SK-N-SH (cell line): ENCODE measurements at regions not wholly inside any gene's neighbourhood (a gene's known extent, or its start where the extent isn't known, plus 50 kb on each side); places are given as distances from the start of the nearest gene placed in this dataset.

ENCODE experiments used
- CTCF ChIA-PET: fragments of 300-600, 350-600 bp; formaldehyde crosslinking; extraction: SDS; loops from one replicate; lab custom pipeline; 2021; lab: Yijun Ruan, JAX
- POLR2A ChIA-PET: fragments of 350-600 bp; sonication (Branson Sonifier 250); formaldehyde crosslinking; extraction: SDS; loops from one replicate; lab custom pipeline; 2020; ENCODE audit warnings: antibody characterized with exemption, inconsistent platforms; lab: Yijun Ruan, JAX
- DNase-seq: peaks from one replicate; pipeline ENCODE4 v3.0.0; 2012
- H2AFZ ChIP-seq: fragments of 200-600 bp; sonication (generic); 2 replicates; pipeline ENCODE4 v1.8.1; 2016; ENCODE audit warnings: antibody characterized with exemption, mild to moderate bottlenecking, low read depth
- H3F3A ChIP-seq: fragments of 200-600 bp; sonication (generic); replicated peaks from 2 replicates; pipeline ENCODE3; 2016; ENCODE audit warnings: antibody characterized with exemption, mild to moderate bottlenecking; ENCODE audit not compliant: insufficient read depth
- H3K27ac ChIP-seq, 2 experiments: fragments of 200-500 bp in 1 of 2; fragments of 200-600 bp in 1 of 2; sonication (Bioruptor generic) in 1 of 2; sonication (generic), shearing (Covaris generic) in 1 of 2; 2 replicates each; pipeline versions ENCODE4 v1.5.1 to v1.6.1; 2014 to 2016; ENCODE audit warnings: low read depth in 2 of 2, inconsistent platforms in 1 of 2, low read length in 1 of 2, mild to moderate bottlenecking in 1 of 2, mixed read lengths in 1 of 2
- H3K27me3 ChIP-seq: fragments of 200-600 bp; sonication (generic), shearing (Covaris generic); 2 replicates; pipeline ENCODE4 v1.6.1; 2016; ENCODE audit warnings: mixed run types; ENCODE audit not compliant: insufficient read depth
- H3K36me3 ChIP-seq, 2 experiments: fragments of 200-500 bp in 1 of 2; fragments of 200-600 bp in 1 of 2; sonication (Bioruptor generic) in 1 of 2; sonication (generic) in 1 of 2; replicated peaks in 1 of 2; 2 replicates each; pipeline versions ENCODE3 to v1.5.1; 2014 to 2016; ENCODE audit warnings: low read length in 1 of 2, mild to moderate bottlenecking in 1 of 2; ENCODE audit not compliant: insufficient read depth in 2 of 2, control insufficient read depth in 1 of 2
- H3K4me1 ChIP-seq, 2 experiments: fragments of 200-500 bp in 1 of 2; fragments of 200-600 bp in 1 of 2; sonication (Bioruptor generic) in 1 of 2; sonication (generic), shearing (Covaris generic) in 1 of 2; 2 replicates each; pipeline versions ENCODE4 v1.5.1 to v1.6.1; 2014 to 2016; ENCODE audit warnings: low read depth in 1 of 2, low read length in 1 of 2, mixed run types in 1 of 2; ENCODE audit not compliant: insufficient read depth in 2 of 2, control insufficient read depth in 1 of 2
- H3K4me2 ChIP-seq: fragments of 200-600 bp; sonication (generic), shearing (Covaris generic); 2 replicates; pipeline ENCODE4 v1.6.1; 2017; ENCODE audit warnings: mixed run types
- H3K4me3 ChIP-seq, 2 experiments: fragments of 200-500 bp in 1 of 2; fragments of 200-600 bp in 1 of 2; sonication (Bioruptor generic) in 1 of 2; sonication (generic), shearing (Covaris generic) in 1 of 2; 2 replicates each; pipeline versions ENCODE4 v1.5.1 to v1.8.1; 2014 to 2016; ENCODE audit warnings: low read depth in 2 of 2, inconsistent platforms in 1 of 2, low read length in 1 of 2, mild to moderate bottlenecking in 1 of 2, mixed read lengths in 1 of 2, moderate library complexity in 1 of 2
- H3K79me2 ChIP-seq: fragments of 200-600 bp; sonication (generic); 2 replicates; pipeline ENCODE4 v1.8.1; 2017; ENCODE audit warnings: mild to moderate bottlenecking; ENCODE audit not compliant: insufficient read depth
- H3K9ac ChIP-seq: fragments of 200-600 bp; sonication (generic); 2 replicates; pipeline ENCODE4 v1.6.1; 2017; ENCODE audit warnings: mixed run types
- H3K9me2 ChIP-seq: fragments of 200-600 bp; sonication (generic); 2 replicates; pipeline ENCODE4 v1.6.1; 2017; ENCODE audit warnings: mixed run types
- H3K9me3 ChIP-seq: fragments of 200-600 bp; sonication (generic); 2 replicates; pipeline ENCODE4 v1.6.1; 2017; ENCODE audit warnings: mixed run types, mild to moderate bottlenecking, moderate library complexity
- H4K20me1 ChIP-seq: fragments of 200-600 bp; sonication (generic); 2 replicates; pipeline ENCODE4 v1.6.1; 2017; ENCODE audit warnings: mild to moderate bottlenecking, mixed run types; ENCODE audit not compliant: insufficient read depth
- EZH2phosphoT487 ChIP-seq: fragments of 200-600 bp; sonication (generic); IDR thresholded peaks from 2 replicates; pipeline ENCODE4 v1.6.1; 2017; ENCODE audit warnings: low read depth, mixed run types, mild to moderate bottlenecking, antibody characterized with exemption, moderate library complexity, borderline replicate concordance
- FOXJ3 ChIP-seq: sonication (generic); formaldehyde crosslinking; IDR thresholded peaks from 2 replicates; pipeline ENCODE4 v1.5.1; 2020; ENCODE audit warnings: mild to moderate bottlenecking, missing genetic modification reagents
- GABPA ChIP-seq: IDR thresholded peaks from 2 replicates; pipeline ENCODE4 v1.4.0; 2012; ENCODE audit warnings: low read depth, mild to moderate bottlenecking
- JUND ChIP-seq: IDR thresholded peaks from 2 replicates; pipeline ENCODE4 v1.4.0; 2012
- POLR2AphosphoS5 ChIP-seq: IDR thresholded peaks from 2 replicates; pipeline ENCODE4 v1.6.1; 2012; ENCODE audit warnings: low read depth, low read length
- RFX5 ChIP-seq: IDR thresholded peaks from 2 replicates; pipeline ENCODE4 v1.6.1; 2012; ENCODE audit warnings: mild to moderate bottlenecking, improper control_type of control experiment, low read length
- RXRA ChIP-seq: IDR thresholded peaks from 2 replicates; pipeline ENCODE4 v1.4.0; 2012; ENCODE audit warnings: low read depth, mild to moderate bottlenecking, borderline replicate concordance
- TCF12 ChIP-seq: IDR thresholded peaks from 2 replicates; pipeline ENCODE4 v1.4.0; 2012
- USF1 ChIP-seq: IDR thresholded peaks from 2 replicates; pipeline ENCODE4 v1.4.0; 2012; ENCODE audit warnings: low read depth, borderline replicate concordance
- WGBS: methylation state at CpG from one replicate; pipeline ENCODE4 v1.1.6; 2017; ENCODE audit warnings: low lambda C conversion rate; 5-methylcytosine and 5-hydroxymethylcytosine counted together

GRCh38 chr10:47249881-47250280 is 50.1 kb upstream of the GDF10 start:
- no peak for TF ChIP-seq FOXJ3 (CRISPR knock-in tag)
- no peak for TF ChIP-seq JUND
- no peak for TF ChIP-seq USF1
- no peak for TF ChIP-seq TCF12
- TF ChIP-seq EZH2phosphoT487: no peak
- TF ChIP-seq POLR2AphosphoS5: no peak
- no peak for TF ChIP-seq RFX5
- no peak for TF ChIP-seq GABPA
- TF ChIP-seq RXRA: no peak
- Histone ChIP-seq H3K4me2 (no peak overlapping the region), H3K36me3 (no peaks in the 10 kb centered on the region), H3F3A (no peaks in the 10 kb centered on the region), H4K20me1 (no peaks in the 10 kb centered on the region), H3K79me2 (no peaks in the 10 kb centered on the region), H3K9me3 (no peaks in the 10 kb centered on the region), H3K9ac (no peak overlapping the region), H3K27ac (no peak overlapping the region), H3K4me3 (no peak overlapping the region), H3K4me1 (peaks cover 0 to 41% of the 10 kb centered on the region in 2 experiments; a peak in 1 of 4 replicates), H3K27me3 (no peaks in the 10 kb centered on the region; the same call in 1 of the 2 replicates), H2AFZ (no peak overlapping the region), H3K9me2 (no peaks in the 10 kb centered on the region)
- ChIA-PET POLR2A (no interaction called here), CTCF (interaction anchor here (1.5 kb wide), 1 partner anchor 225 kb away, joined by 6 read pairs; no protein-coding TSS in a partner anchor)
- DNase-seq: no peak
- WGBS: 53% methylated on average over 4 of the region's 4 CpGs
